GM12878 (cell line): ENCODE measurements at regions not wholly inside any gene's neighbourhood (a gene's known extent, or its start where the extent isn't known, plus 50 kb on each side); places are given as distances from the start of the nearest gene placed in this dataset.

Source experiments
- ATAC-seq: fragments of 200-7000 bp; cut with Tn5 transposase; 3 replicates; pipeline ENCODE4 v1.9.1; 2020; ENCODE audit warnings: mild to moderate bottlenecking, moderate library complexity
- BruUV-seq: library from RNA; stranded (reverse); fragments of 400-500 nt; replicated peaks from 2 replicates; lab custom pipeline; 2021; lab: Mats Ljungman, UMichigan
- CTCF ChIA-PET: fragments of 300-600 bp; sonication (Branson Sonifier 250); formaldehyde crosslinking; extraction: SDS; loops from one replicate; lab custom pipeline; 2021; ENCODE audit warnings: inconsistent platforms; lab: Yijun Ruan, JAX
- POLR2A ChIA-PET: fragments of 350-600 bp; formaldehyde crosslinking; extraction: SDS; loops from one replicate; lab custom pipeline; 2021; ENCODE audit warnings: inconsistent platforms; lab: Charles Lee
- RAD21 ChIA-PET: fragments of 300-600 bp; sonication (Branson Sonifier 250); formaldehyde crosslinking; loops from one replicate; lab custom pipeline; 2023; ENCODE audit warnings: antibody characterized with exemption; ENCODE audit not compliant: unreplicated experiment; lab: Charles Lee
- SMC1A ChIA-PET: fragments of 300-600 bp; sonication (Branson Sonifier 250); formaldehyde crosslinking; loops from one replicate; lab custom pipeline; 2023; ENCODE audit not compliant: unreplicated experiment, uncharacterized antibody; lab: Charles Lee
- DNase-seq: peaks from one replicate; pipeline ENCODE4 v3.0.0-alpha.2; 2011; ENCODE audit warnings: low read depth, low spot score
- FAIRE-seq: peaks from 3 replicates; lab custom pipeline; 2011; peaks lifted over from hg19 to GRCh38; lab: Jason Lieb, UNC
- H2AFZ ChIP-seq: 2 replicates; pipeline ENCODE4 v1.6.0; 2011; ENCODE audit warnings: low read depth, low read length, control low read depth; ENCODE audit not compliant: control insufficient read depth
- H3K27ac ChIP-seq: 2 replicates; pipeline ENCODE4 v1.5.1; 2011; ENCODE audit warnings: control low read depth; ENCODE audit not compliant: control insufficient read depth, insufficient read depth
- H3K27me3 ChIP-seq, 2 experiments: replicated peaks in 1 of 2; 2 replicates each; pipeline versions ENCODE4 v1.6.0 to v1.6.1; 2011; ENCODE audit warnings: low read length in 1 of 2; ENCODE audit not compliant: control insufficient read depth in 2 of 2, insufficient read depth in 2 of 2
- H3K36me3 ChIP-seq, 2 experiments: 2 replicates each; pipeline ENCODE4 v1.5.1; 2011; ENCODE audit warnings: low read length in 1 of 2; ENCODE audit not compliant: control insufficient read depth in 2 of 2, insufficient read depth in 2 of 2
- H3K4me1 ChIP-seq: 2 replicates; pipeline ENCODE4 v1.6.1; 2011; ENCODE audit warnings: mild to moderate bottlenecking, low read length, moderate library complexity, mixed read lengths; ENCODE audit not compliant: control insufficient read depth, insufficient read depth
- H3K4me2 ChIP-seq: 2 replicates; pipeline ENCODE4 v1.6.0; 2011; ENCODE audit warnings: control low read depth; ENCODE audit not compliant: control insufficient read depth, insufficient read depth
- H3K4me3 ChIP-seq: fragments of 200-600 bp; sonication (generic); 2 replicates; pipeline ENCODE4 v1.5.1; 2016
- H3K79me2 ChIP-seq: 2 replicates; pipeline ENCODE4 v1.6.0; 2011; ENCODE audit warnings: low read length; ENCODE audit not compliant: control insufficient read depth, insufficient read depth
- H3K9ac ChIP-seq: 2 replicates; pipeline ENCODE4 v1.8.0; 2011; ENCODE audit warnings: low read length, control low read depth, mixed read lengths; ENCODE audit not compliant: control insufficient read depth, insufficient read depth
- H3K9me3 ChIP-seq: replicated peaks from 3 replicates; pipeline ENCODE4 v1.5.1; 2011; ENCODE audit warnings: mild to moderate bottlenecking, low read length; ENCODE audit not compliant: control insufficient read depth, insufficient read depth
- H4K20me1 ChIP-seq: 2 replicates; pipeline ENCODE4 v1.6.0; 2011; ENCODE audit not compliant: control insufficient read depth, insufficient read depth
- CUX1 ChIP-seq: IDR thresholded peaks from 2 replicates; pipeline ENCODE4 v1.6.1; 2012; ENCODE audit warnings: improper control_type of control experiment, low read depth, low read length; ENCODE audit not compliant: insufficient replicate concordance
- FOS ChIP-seq: IDR thresholded peaks from 3 replicates; pipeline ENCODE4 v1.6.1; 2011; ENCODE audit warnings: borderline replicate concordance; ENCODE audit not compliant: insufficient read length; ENCODE audit errors: extremely low read depth
- PAX5 ChIP-seq: IDR thresholded peaks from 2 replicates; pipeline ENCODE4 v1.6.1; 2011; ENCODE audit warnings: low read depth, low read length, borderline replicate concordance
- RB1 ChIP-seq: fragments of 450-650 bp; formaldehyde crosslinking; IDR thresholded peaks from 2 replicates; pipeline ENCODE4 v1.6.1; 2017; ENCODE audit warnings: mild to moderate bottlenecking, borderline replicate concordance
- REST ChIP-seq: IDR thresholded peaks from 2 replicates; pipeline ENCODE4 v1.6.1; 2012; ENCODE audit warnings: mild to moderate bottlenecking, low read depth, low read length
- SPI1 ChIP-seq: IDR thresholded peaks from 2 replicates; pipeline ENCODE4 v1.6.1; 2011; ENCODE audit warnings: low read depth, mild to moderate bottlenecking, low read length, moderate library complexity, borderline replicate concordance; ENCODE audit not compliant: insufficient read depth
- SUPT20H ChIP-seq: IDR thresholded peaks from 2 replicates; pipeline ENCODE4 v1.6.1; 2011; ENCODE audit warnings: low read depth, mild to moderate bottlenecking, low read length, moderate library complexity, borderline replicate concordance; ENCODE audit not compliant: control insufficient read depth
- SUZ12 ChIP-seq: fragments of 200-600 bp; sonication (generic); IDR thresholded peaks from one replicate; pipeline ENCODE4 v1.6.1; 2018; ENCODE audit warnings: antibody characterized with exemption, mild to moderate bottlenecking; ENCODE audit not compliant: unreplicated experiment
- USF2 ChIP-seq: IDR thresholded peaks from 2 replicates; pipeline ENCODE4 v1.6.1; 2011; ENCODE audit warnings: low read depth, low read length, improper control_type of control experiment, borderline replicate concordance
- WRNIP1 ChIP-seq: IDR thresholded peaks from 2 replicates; pipeline ENCODE4 v1.6.1; 2011; ENCODE audit warnings: low read depth, low read length, improper control_type of control experiment, borderline replicate concordance
- ZNF274 ChIP-seq: IDR thresholded peaks from one replicate; pipeline ENCODE4 v1.8.0; 2011; ENCODE audit not compliant: insufficient read length, insufficient read depth
- ZSCAN29 ChIP-seq: fragments of 450-650 bp; IDR thresholded peaks from 2 replicates; pipeline ENCODE4 v1.6.1; 2017; ENCODE audit warnings: mild to moderate bottlenecking, moderate library complexity
- WGBS: methylation state at CpG from one replicate; pipeline ENCODE4 v1.1.6; 2016; ENCODE audit warnings: low lambda C conversion rate; ENCODE audit not compliant: insufficient replicate concordance, insufficient coverage; ENCODE audit errors: missing lambda C conversion rate; 5-methylcytosine and 5-hydroxymethylcytosine counted together
- in situ Hi-C: fragments of 300-500 bp; cut with MboI; formaldehyde crosslinking; loops from 9 replicates; pipeline ENCODE4 v1.14.3; 2018; ENCODE audit warnings: mixed read lengths
- intact Hi-C: fragments of 100-400 bp; cut with micrococcal nuclease; formaldehyde crosslinking; loops from one replicate; pipeline ENCODE4 v1.14.2; 2022; ENCODE audit not compliant: unreplicated experiment

GRCh38 chr2:128868686-128869551 is 550.3 kb upstream of the HS6ST1 start:
- FAIRE-seq, result no peak
- no peak overlapping the region for H3K27ac ChIP-seq
- H3K9ac ChIP-seq, result no peak overlapping the region
- WGBS, result 19% methylated on average over 7 of the region's 7 CpGs
- BruUV-seq, result no TSS peak
- H3K4me3 ChIP-seq, result no peak overlapping the region
- H3K36me3 ChIP-seq, result no peaks in the 10 kb centered on the region
- H2AFZ ChIP-seq, result no peak overlapping the region
- no peaks in the 10 kb centered on the region for H3K27me3 ChIP-seq
- H4K20me1 ChIP-seq, result no peaks in the 10 kb centered on the region
- ChIA-PET CTCF (no interaction called here), POLR2A (no interaction called here), RAD21 (no interaction called here), SMC1A (no interaction called here)
- TF ChIP-seq WRNIP1, result no peak
- TF ChIP-seq USF2, result no peak
- no peak for TF ChIP-seq SUZ12
- no peak for TF ChIP-seq RB1
- TF ChIP-seq SPI1, result no peak
- TF ChIP-seq ZNF274, result no peak
- no peak for TF ChIP-seq PAX5
- no peak for TF ChIP-seq CUX1
- no peak for TF ChIP-seq REST
- no peak for TF ChIP-seq ZSCAN29
- no peak for TF ChIP-seq SUPT20H
- TF ChIP-seq FOS, result no peak
- no peaks in the 10 kb centered on the region for H3K4me1 ChIP-seq
- no peak overlapping the region for H3K4me2 ChIP-seq
- intact Hi-C loops, result no loop called here
- ATAC-seq, result no peak
- no peak for DNase-seq
- in situ Hi-C loops, result no loop called here
- no peaks in the 10 kb centered on the region for H3K79me2 ChIP-seq
- no peaks in the 10 kb centered on the region for H3K9me3 ChIP-seq
